ENCODE measurements at regions not wholly inside any gene's neighbourhood (a gene's known extent, or its start where the extent isn't known, plus 50 kb on each side); places are given as distances from the start of the nearest gene placed in this dataset.

DNA sequence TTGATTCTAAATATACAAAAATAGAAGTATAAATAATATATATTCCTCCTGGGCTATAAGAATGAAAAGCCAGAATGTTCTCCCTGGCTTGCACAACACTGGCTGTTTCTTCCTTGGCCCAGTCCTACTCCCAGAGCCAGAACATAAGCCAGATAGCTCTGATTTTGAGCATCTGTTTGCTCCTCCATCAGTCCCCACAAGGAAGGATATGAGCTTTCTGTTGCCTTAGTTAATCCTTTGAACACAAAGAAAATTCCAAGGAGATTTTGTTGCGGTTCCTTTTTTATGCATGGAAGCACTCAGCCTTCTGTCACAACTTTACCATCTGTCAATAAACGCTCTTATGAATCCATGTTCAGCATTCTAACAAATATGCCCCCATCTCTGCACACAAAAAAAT, 361.8 kb downstream of the IPMK start:
- Mint-ChIP-seq H3K27ac (no peak overlapping the region), H3K36me3 (ENCODE audit: low read depth) (no peaks in the 10 kb centered on the region; the same call in 2 of the 3 replicates), H3K9me3 (peaks cover 9% of the 10 kb centered on the region; the same call in 2 of the 3 replicates), H3K27me3 (ENCODE audit: insufficient read depth, low read depth, poor library complexity) (no peaks in the 10 kb centered on the region), H3K4me1 (peaks cover 5% of the 10 kb centered on the region; the same call in 1 of the 3 replicates), H3K4me3 (no peak overlapping the region)
- no peaks in the 10 kb centered on the region for H3K27me3 ChIP-seq (ENCODE audit: insufficient read depth)
- H3K27ac ChIP-seq (ENCODE audit: low read depth): no peak overlapping the region
- H3K4me2 ChIP-seq: no peak overlapping the region
- DNase-seq (ENCODE audit: low spot score) (no peak), ATAC-seq (no peak)
- H3K4me1 ChIP-seq (ENCODE audit: insufficient read depth): no peaks in the 10 kb centered on the region
- H3K36me3 ChIP-seq (ENCODE audit: insufficient read depth): no peaks in the 10 kb centered on the region
- H3K4me3 ChIP-seq: no peak overlapping the region
- no peaks in the 10 kb centered on the region for H4K20me1 ChIP-seq (replicated peaks; ENCODE audit: insufficient read depth)
- H2AFZ ChIP-seq: no peak overlapping the region
- H3K9me2 ChIP-seq (ENCODE audit: insufficient read depth): no peaks in the 10 kb centered on the region
- TF ChIP-seq NANOG (IDR thresholded peaks at IDR 0.05; ENCODE audit: borderline replicate concordance) (no peak), ZNF331 (CRISPR knock-in tag; IDR thresholded peaks at IDR 0.05; ENCODE audit: low read depth) (no peak), POLR2AphosphoS5 (IDR thresholded peaks at IDR 0.05; ENCODE audit: low read depth) (no peak), CREB1 (CRISPR knock-in tag; IDR thresholded peaks at IDR 0.05; ENCODE audit: low read depth) (no peak), STAT1 (IDR thresholded peaks at IDR 0.05; ENCODE audit: unreplicated experiment) (no peak), EZH2phosphoT487 (IDR thresholded peaks at IDR 0.05; ENCODE audit: unreplicated experiment) (no peak), JUNB (IDR thresholded peaks at IDR 0.05; ENCODE audit: unreplicated experiment) (no peak), EZH2 (IDR thresholded peaks at IDR 0.05; ENCODE audit: low read depth, unreplicated experiment) (no peak)
- TF ChIP-seq, protein P1, sequence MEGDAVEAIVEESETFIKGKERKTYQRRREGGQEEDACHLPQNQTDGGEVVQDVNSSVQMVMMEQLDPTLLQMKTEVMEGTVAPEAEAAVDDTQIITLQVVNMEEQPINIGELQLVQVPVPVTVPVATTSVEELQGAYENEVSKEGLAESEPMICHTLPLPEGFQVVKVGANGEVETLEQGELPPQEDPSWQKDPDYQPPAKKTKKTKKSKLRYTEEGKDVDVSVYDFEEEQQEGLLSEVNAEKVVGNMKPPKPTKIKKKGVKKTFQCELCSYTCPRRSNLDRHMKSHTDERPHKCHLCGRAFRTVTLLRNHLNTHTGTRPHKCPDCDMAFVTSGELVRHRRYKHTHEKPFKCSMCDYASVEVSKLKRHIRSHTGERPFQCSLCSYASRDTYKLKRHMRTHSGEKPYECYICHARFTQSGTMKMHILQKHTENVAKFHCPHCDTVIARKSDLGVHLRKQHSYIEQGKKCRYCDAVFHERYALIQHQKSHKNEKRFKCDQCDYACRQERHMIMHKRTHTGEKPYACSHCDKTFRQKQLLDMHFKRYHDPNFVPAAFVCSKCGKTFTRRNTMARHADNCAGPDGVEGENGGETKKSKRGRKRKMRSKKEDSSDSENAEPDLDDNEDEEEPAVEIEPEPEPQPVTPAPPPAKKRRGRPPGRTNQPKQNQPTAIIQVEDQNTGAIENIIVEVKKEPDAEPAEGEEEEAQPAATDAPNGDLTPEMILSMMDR (conservative IDR thresholded peaks at IDR 0.05; ENCODE audit: low read depth in 2 of 2): no peak
- TF ChIP-seq, protein P2, sequence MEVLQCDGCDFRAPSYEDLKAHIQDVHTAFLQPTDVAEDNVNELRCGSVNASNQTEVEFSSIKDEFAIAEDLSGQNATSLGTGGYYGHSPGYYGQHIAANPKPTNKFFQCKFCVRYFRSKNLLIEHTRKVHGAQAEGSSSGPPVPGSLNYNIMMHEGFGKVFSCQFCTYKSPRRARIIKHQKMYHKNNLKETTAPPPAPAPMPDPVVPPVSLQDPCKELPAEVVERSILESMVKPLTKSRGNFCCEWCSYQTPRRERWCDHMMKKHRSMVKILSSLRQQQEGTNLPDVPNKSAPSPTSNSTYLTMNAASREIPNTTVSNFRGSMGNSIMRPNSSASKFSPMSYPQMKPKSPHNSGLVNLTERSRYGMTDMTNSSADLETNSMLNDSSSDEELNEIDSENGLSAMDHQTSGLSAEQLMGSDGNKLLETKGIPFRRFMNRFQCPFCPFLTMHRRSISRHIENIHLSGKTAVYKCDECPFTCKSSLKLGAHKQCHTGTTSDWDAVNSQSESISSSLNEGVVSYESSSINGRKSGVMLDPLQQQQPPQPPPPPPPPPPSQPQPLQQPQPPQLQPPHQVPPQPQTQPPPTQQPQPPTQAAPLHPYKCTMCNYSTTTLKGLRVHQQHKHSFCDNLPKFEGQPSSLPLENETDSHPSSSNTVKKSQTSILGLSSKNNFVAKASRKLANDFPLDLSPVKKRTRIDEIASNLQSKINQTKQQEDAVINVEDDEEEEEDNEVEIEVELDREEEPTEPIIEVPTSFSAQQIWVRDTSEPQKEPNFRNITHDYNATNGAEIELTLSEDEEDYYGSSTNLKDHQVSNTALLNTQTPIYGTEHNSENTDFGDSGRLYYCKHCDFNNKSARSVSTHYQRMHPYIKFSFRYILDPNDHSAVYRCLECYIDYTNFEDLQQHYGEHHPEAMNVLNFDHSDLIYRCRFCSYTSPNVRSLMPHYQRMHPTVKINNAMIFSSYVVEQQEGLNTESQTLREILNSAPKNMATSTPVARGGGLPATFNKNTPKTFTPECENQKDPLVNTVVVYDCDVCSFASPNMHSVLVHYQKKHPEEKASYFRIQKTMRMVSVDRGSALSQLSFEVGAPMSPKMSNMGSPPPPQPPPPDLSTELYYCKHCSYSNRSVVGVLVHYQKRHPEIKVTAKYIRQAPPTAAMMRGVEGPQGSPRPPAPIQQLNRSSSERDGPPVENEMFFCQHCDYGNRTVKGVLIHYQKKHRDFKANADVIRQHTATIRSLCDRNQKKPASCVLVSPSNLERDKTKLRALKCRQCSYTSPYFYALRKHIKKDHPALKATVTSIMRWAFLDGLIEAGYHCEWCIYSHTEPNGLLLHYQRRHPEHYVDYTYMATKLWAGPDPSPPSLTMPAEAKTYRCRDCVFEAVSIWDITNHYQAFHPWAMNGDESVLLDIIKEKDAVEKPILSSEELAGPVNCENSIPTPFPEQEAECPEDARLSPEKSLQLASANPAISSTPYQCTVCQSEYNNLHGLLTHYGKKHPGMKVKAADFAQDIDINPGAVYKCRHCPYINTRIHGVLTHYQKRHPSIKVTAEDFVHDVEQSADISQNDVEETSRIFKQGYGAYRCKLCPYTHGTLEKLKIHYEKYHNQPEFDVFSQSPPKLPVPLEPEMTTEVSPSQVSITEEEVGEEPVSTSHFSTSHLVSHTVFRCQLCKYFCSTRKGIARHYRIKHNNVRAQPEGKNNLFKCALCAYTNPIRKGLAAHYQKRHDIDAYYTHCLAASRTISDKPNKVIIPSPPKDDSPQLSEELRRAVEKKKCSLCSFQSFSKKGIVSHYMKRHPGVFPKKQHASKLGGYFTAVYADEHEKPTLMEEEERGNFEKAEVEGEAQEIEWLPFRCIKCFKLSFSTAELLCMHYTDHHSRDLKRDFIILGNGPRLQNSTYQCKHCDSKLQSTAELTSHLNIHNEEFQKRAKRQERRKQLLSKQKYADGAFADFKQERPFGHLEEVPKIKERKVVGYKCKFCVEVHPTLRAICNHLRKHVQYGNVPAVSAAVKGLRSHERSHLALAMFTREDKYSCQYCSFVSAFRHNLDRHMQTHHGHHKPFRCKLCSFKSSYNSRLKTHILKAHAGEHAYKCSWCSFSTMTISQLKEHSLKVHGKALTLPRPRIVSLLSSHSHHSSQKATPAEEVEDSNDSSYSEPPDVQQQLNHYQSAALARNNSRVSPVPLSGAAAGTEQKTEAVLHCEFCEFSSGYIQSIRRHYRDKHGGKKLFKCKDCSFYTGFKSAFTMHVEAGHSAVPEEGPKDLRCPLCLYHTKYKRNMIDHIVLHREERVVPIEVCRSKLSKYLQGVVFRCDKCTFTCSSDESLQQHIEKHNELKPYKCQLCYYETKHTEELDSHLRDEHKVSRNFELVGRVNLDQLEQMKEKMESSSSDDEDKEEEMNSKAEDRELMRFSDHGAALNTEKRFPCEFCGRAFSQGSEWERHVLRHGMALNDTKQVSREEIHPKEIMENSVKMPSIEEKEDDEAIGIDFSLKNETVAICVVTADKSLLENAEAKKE (CRISPR knock-in tag; IDR thresholded peaks at IDR 0.05): no peak
- TF ChIP-seq, protein P3, sequence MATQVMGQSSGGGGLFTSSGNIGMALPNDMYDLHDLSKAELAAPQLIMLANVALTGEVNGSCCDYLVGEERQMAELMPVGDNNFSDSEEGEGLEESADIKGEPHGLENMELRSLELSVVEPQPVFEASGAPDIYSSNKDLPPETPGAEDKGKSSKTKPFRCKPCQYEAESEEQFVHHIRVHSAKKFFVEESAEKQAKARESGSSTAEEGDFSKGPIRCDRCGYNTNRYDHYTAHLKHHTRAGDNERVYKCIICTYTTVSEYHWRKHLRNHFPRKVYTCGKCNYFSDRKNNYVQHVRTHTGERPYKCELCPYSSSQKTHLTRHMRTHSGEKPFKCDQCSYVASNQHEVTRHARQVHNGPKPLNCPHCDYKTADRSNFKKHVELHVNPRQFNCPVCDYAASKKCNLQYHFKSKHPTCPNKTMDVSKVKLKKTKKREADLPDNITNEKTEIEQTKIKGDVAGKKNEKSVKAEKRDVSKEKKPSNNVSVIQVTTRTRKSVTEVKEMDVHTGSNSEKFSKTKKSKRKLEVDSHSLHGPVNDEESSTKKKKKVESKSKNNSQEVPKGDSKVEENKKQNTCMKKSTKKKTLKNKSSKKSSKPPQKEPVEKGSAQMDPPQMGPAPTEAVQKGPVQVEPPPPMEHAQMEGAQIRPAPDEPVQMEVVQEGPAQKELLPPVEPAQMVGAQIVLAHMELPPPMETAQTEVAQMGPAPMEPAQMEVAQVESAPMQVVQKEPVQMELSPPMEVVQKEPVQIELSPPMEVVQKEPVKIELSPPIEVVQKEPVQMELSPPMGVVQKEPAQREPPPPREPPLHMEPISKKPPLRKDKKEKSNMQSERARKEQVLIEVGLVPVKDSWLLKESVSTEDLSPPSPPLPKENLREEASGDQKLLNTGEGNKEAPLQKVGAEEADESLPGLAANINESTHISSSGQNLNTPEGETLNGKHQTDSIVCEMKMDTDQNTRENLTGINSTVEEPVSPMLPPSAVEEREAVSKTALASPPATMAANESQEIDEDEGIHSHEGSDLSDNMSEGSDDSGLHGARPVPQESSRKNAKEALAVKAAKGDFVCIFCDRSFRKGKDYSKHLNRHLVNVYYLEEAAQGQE (IDR thresholded peaks at IDR 0.05; ENCODE audit: unreplicated experiment): no peak
- no peaks in the 10 kb centered on the region for H3F3A ChIP-seq (replicated peaks; ENCODE audit: low read depth)
- no peaks in the 10 kb centered on the region for H3K79me2 ChIP-seq (replicated peaks; ENCODE audit: insufficient read depth)
